Skin of body (tissue), 1 donor: ENCODE measurements at regions not wholly inside any gene's neighbourhood (a gene's known extent, or its start where the extent isn't known, plus 50 kb on each side); places are given as distances from the start of the nearest gene placed in this dataset.
"Not testable (repeated sequence)": the region's sequence is repeated elsewhere in the genome, so short reads cannot be mapped to it uniquely, and the experiment has no call there.

Experiments used
- DNase-seq: peaks from one replicate; lab custom pipeline; 2025; lab: John Stamatoyannopoulos, UW

DNA sequence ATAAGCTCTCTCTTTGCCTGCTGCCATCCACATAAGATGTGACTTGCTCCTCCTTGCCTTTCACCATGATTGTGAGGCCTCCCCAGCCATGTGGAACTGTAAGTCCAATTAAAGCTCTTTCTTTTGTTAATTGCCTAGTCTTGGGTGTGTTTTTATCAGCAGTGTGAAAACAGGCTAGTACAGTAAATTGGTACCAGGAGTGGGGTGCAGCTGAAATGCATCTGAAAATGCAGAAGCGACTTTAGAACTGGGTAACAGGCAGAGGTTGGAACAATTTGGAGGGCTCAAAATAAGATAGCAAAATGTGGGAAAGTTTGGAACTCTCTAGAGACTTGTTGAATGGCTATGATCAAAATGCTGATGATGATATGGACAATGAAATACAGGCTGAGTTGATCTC, 192.9 kb upstream of the PTBP2 start:
- not testable (repeated sequence) for DNase-seq

DNA sequence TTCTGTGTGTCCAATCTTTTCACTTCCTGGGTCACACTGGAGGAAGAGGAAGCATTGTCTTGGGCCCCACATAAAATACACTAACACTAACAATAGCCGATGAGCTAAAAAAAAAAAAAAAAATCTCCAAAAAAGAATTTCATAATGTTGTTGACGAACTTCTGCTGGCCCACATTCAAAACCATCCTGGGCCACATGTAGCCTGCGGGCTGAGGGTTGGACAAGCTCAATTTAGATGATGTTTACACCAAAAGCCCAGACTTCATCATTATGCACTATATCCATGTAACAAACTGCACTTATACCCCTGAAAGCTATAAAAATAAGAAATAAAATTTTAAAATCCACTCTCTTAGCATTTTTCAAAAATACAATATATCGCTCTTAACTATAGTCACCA, 187.8 kb upstream of the PTBP2 start:
- no peak for DNase-seq

DNA sequence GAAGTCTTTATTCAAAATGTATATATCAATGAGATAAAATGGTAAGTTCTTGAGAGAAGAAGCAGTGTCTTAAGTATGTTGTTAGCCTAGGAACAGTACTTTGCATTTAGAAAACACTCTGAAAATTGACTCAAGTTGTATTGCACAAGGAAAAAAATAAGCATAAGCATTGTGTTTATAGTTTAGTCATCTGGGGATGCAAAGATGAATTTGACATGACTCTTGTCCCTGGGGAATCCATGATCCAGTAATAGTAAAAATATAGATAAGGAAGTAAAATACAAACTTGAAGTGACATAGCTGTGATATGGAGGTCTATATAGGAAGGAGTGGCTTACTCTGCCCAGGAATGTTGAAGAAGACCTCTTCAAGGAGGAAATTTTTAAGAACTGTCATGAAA, 185.0 kb upstream of the PTBP2 start:
- DNase-seq = peak; percentile 16

DNA sequence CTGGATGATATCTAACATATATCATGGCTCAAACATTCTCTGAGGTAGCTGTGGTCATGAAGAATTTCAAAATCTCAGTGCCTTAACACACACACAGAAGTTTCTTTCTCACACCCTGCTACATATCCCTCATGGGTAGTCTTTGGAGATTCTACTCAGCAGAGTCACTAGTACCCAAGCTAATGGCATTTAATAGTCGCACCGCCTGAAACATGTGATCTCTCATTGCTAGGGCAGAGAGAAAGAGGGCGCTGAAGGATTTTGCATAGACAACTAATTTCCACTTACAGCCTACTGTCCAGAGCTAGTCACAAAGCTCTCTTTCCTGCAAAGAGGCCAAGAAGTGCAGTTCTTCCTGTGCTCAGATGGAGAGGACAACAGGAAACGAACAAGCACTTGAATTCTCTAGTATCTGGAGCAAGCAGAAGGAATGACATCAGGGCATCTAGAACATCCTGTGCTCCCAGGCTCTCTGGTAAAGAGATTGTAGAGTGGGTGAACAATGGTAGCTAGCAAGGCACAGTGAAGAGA, 183.4 kb upstream of the PTBP2 start:
- DNase-seq = peak; percentile 79

DNA sequence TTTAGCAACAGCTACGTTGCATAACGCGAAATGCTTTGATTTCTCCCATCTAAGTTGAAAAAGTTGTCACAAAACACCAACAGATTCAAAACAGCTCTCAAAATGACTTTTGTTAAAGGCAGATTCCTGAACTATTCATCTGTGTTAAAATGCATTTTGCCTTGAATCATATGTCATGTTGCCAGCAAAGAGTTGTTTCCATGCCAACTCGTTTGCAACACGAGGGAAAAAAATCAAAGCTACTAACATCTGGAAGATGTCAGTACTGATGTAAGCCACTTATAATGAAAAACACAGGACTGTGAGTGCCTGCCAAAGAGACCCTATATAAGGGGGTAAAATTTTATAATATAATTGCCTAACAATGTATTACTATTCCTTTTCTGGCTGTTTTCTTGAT, 182.7 kb upstream of the PTBP2 start:
- DNase-seq = peak; percentile 98

DNA sequence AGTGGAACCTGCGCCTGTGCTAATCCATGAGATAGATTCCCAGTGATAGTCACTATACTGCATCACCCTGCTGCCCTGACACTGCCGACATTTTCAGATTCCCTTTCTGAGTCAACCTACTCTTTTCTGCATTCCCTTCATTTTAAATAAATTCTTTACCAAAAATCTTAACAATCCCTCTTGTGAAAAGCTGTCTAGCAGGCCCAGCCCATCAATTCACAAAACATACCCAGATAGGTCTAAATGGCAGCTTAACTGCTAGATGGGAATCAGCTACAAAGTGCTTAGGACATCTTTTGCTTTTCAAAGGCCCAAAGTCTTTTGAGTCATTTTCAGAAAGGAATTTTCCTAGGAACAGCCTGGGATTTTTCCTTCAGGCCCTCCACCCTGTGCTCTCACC, 180.1 kb upstream of the PTBP2 start:
- no peak for DNase-seq

DNA sequence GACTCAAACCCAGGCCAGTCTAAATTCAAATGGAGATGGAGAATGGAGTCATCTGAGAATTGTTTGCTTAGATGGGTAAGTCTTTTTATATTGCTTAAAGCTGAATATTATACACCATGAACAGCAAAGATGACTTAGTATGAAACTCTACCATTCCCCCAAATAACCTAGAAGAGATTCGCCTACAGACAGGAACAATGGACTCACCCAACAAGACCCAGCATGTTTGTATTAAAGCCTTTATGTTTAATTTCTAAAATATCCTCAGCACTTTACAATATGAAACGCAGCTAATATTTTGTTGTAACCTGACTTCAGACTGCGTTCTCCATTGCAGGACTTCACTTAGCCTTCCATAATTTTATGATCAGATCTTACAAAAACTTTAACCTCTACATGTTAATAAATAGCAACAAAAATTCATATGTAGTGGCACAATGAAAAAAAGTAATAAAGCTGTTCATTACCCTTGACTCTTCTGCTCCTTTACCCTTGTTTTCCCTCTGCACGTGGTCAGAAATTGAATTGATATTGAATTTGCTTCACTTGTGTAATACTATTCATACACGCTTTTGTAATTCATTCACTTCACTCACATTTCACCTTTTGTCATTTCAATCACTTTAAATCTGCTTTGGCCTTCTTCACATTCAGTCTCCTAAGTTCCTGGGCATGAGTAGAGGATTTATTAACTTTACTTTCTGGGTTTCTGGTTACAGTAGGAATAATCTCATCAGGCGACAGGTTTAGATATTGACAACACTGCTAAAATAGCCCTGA, 177.3 kb upstream of the PTBP2 start:
- DNase-seq = no peak

DNA sequence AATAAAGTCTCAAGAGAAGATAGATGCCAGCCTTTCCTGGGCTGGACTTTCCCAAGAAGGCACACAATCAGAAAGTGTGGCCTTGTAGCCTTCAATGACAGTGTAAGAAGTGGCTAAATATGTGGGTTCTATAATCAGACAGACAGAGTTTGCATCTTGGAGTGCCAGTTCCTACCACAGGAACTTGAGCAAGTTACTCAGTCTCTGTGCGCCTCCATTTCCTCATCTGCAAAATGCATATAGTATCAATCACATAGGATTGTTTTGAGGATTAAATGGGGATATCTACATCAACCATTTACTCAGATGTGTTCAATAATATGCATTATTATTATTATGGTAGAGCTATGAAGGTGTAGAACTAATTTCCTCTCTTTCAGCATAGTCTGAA, 176.8 kb upstream of the PTBP2 start:
- no peak for DNase-seq

DNA sequence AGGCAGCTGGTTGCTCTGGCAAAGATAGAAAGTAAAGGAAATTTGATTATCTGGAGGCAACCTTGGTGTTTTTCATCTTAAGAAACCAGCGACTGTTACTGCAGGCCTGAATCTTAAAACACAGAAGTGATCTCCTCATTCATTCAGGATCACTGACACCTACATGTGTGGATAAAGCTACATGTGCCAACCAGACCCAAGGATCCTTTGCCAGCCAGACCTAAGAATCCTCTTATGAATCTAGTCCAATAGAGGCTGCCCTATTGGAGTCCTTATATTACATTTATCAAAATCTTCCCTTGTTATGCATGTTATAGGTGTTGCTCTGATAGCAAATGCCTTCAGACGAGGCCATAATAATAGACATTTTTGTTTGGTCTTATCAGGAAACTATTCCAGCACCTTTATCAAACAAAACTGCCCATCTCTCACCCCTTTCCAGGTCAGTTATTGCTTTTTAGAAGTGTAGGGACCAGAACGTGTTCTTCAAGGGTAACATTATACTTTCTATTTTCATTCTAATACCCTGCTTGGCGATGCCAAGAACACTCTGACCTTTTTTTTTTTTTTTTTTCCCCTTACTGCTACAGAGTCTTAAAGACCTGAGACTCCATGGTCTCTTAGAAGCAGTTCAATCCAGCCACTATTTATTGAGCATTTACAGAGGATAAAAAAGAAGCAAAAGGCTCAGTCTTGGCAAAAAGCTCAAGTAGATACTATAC, 175.5 kb upstream of the PTBP2 start:
- DNase-seq = no peak

DNA sequence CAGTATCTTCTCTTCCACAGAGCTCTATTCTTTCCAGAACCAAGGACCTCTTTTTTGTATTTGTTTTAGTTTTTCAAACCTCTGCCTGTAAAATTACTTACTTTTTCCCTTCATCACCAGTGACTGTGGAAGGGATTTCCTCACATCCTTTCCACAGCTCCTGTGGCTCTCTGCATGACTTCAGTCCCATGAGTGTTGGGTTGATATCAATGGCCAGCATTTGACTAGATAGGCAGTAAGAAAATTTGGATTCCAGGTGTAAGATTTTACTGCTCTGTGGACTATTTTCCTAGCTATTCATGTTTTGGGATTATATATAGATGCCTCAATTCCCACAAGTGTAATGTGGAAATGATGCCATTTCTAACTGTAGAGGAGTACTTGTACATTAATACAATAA, 171.5 kb upstream of the PTBP2 start:
- no peak for DNase-seq

DNA sequence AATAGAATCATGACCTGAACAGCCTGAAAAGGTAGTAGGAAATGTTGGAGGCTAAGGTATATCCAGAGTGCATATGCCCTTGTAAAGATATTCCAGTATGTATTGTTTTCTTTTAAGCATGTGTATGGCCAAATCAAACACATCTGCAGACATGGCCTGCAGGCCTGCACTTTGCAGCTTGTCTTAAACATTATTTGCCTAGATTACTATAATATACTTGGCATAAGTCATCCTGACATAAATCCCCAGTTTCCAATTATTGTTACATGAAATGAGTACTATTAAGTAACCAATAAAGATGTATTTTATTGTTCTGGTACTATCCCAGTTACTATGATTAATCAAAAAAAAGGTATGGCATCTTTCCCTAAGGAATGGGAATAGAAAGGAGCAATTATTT, 169.1 kb upstream of the PTBP2 start:
- DNase-seq = peak; percentile 14

DNA sequence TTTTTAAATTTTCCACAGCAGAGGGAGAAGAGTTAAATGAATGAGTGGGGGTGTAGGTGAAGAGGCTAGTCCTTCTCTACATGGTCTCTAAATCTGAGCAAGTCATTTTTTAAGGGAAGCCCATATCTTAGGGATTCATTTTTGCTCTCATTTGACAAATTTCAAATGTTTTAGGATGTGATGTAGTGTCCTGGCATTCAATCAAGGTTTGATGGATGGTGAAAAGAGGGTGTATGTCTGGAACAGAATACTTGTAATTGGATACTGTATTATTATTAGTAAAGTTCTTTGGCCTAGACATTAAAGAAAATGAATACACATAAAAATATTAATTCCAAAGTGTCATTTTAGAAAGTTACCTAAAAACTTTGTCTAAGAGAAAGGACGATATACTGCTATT, 167.8 kb upstream of the PTBP2 start:
- no peak for DNase-seq

DNA sequence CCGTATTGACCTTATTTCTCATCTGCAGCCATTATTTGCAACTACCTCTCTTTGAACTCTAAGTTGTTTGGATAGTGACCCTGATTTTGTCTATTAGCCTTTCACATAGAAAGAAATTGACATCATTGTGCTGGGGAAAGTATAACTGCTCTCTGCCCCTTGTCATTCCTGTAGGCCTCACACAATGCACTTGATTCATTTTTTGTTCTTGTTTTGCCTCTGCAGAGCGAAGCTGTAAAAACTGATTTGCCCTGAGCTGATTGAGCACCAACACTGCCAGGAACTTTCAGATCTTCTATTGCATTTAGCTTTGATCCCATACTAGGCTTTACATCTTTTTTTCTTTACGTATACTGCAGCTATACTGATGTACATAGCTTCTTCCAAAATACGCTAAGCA, 167.2 kb upstream of the PTBP2 start:
- no peak for DNase-seq

DNA sequence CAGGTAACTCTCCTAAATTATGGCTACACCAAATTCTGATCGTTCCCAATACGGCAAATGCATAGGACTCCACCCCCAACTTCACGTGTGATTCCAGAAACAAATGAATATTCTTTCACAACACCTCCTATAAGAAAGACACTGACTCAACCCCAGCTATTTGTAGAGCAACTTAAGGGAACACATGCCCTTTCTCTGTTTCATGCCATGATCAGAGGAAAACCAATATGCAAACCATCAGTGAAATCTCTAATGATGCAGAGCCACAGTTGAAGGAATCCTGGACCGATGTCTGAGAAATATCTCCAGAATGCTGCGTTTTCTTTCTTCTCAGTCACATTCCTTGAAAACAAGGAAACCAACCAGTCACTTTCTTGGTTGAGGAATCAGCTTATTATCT, 164.2 kb upstream of the PTBP2 start:
- DNase-seq = no peak

DNA sequence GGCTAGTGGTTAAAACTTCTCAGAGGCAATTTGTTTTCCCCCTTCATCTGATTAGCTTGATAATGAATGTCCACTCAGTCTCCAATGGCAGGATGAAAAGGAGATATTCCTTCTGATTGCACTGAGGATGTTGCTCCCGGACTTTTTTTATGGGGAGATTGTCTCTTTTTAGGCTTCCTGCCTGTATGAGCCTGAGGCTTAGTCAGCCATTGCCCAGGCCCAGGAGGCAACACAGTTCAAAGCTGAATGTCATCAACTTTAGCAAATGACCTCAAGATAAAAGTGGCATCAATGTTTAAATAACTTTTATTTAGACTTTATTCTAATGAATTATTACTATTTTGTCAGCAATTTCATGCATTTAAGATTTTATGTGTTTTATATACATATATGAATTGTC, 162.9 kb upstream of the PTBP2 start:
- DNase-seq = no peak

DNA sequence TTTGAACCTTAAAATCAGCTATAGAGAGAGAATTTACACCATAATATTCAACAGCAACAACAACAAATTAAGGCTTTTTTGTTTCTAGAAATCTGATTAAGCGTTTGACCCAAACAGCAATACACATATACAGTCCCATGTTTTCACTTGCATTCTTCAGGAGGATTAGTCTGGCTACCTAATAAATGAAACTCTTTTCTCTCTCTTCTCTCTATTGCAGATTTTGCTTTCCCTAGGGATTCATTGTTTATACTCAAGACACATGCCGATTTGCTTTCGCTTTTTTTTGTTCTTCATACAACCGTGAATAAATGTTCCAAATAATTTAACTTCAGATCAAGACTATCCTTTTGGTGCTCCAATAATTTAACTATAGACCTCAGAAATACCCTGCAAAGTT, 162.4 kb upstream of the PTBP2 start:
- no peak for DNase-seq

DNA sequence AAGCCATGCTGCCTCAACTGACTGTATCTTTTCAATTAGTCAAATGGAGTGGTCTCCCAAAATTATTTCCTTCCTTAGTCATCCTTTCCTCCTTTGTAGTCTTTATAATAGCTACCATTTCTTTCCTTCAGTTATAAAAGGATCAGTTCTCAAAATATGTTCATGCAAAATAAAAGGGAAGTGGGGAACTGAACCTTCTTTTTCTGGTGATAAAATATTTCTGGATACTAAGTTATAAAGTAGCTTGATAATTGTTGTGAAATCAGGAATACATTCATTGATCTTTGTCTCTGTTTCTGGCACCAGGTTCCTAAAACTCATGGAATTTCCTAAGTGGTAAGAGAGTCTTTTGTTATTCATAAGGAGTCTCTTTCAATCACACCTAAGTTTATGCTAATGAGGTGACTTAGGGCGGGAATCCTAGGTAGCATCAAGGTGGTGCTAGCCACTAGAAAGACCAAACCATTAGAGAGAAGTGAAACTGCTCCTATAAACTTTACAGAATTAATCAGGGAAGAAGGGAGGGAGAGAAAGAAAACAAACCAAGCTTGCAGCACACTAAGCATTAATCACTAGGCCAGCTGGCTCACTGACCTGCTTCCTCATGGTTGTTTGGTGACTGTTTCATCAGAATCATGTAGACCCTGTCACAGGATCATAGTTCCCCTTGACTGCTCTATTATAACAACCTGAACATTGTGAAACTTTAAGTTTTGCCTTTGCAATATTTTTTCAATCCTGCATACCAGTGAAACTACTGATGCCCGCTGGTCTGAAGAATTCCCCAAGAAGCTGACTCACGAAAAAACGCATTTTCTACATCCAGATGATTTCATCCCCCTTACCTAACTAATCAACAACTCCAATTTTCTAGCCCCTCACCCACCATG, 161.6 kb upstream of the PTBP2 start:
- DNase-seq = no peak

DNA sequence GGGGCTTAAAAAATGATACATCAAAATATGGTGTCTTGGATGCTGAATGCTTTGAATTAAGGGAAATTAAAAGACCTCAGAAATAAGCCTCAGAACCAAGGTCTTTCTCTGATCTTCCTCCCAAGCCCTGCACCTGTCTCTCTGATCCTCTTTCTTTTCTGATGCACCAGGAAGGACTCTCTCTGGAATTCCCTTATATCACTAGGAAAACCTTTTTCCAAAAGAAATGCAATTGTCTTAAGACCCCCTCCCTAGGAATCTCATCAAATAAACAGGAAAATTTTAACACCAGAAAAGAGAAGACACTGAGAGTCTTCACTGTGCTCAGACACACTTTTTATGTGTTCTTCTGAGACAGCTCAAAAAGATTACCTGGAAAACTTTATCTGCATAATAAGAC, 159.5 kb upstream of the PTBP2 start:
- no peak for DNase-seq

DNA sequence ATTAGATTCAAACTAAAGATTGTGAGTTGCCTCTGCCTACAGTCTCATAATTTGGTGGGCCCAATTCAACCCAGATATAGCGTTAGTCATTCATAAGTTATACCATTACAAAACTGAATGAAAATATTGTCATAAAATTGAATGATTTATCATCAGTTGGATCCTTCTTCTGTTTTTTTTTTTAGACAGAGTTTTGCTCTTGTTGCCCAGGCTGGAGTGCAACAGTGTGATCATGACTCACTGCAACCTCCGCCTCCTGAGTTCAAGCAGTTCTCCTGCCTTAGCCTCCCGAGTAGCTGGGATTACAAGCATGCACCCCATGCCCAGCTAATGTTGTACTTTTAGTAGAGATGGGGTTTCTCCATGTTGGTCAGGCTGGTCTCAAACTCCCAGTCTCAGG, 157.2 kb upstream of the PTBP2 start:
- DNase-seq = not testable (repeated sequence)

DNA sequence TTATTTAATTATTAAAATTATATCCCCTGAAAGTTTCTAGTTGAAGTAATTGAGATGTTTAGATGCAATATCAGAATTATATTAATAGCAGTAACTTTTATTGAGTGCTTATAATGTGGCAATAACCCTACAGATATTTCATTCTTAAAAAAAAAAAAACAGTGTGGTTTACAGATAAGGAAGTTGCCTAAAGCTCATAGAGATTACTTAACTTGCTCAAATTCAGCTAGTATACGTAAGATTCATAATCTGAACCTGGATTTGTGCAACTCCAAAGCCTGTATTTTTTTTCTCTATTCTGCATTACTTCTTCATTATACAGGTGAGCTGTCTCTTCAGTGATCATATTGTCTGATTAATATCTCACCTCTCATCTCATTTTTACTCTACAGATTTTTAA, 156.0 kb upstream of the PTBP2 start:
- DNase-seq = no peak

DNA sequence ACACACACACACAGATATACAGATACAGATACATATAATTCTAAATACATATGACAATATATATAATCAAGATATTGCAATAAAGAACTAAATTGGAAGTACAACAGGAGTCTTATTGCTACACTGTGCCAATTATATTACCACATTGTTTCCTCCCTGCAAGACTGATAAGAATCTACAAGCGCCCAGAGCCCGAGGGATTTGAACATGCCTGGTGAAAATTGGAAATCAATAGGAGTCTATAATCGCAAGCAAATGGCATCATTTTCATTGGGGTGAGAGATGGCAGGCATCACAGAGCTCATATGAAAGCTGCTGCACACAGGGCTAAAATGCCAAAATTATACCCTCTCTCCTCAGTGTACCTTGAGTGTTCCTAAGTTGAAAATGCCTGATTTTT, 152.9 kb upstream of the PTBP2 start:
- no peak for DNase-seq

DNA sequence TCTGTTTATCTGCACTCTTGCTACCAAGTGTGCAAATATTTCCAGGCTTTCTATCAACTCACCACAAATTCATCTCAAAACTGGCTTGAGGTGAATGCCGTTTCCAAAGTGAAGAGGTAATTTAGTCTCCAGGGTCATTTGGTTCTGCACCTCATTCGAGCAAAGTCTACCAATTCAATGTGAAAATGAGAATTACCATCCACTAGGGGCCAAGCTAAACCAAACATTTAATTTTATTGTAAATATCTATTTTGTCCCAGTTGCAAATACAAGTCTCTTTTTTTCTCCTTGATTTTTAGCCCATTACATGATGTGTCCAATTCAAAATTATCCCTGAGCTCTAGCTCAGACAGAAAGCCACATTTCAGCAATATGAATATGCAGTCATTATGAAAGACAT, 152.3 kb upstream of the PTBP2 start:
- no peak for DNase-seq
